H9 (cell line): ENCODE measurements at regions not wholly inside any gene's neighbourhood (a gene's known extent, or its start where the extent isn't known, plus 50 kb on each side); places are given as distances from the start of the nearest gene placed in this dataset.

Source experiments
- DNase-seq: peaks from one replicate; pipeline ENCODE4 v3.0.0-alpha.2; 2017
- H2AFZ ChIP-seq: one replicate; pipeline ENCODE4 v1.6.1; 2013; ENCODE audit warnings: mild to moderate bottlenecking, low read length, control low read depth, moderate library complexity
- H2AK5ac ChIP-seq: 2 replicates; pipeline ENCODE4 v1.6.1; 2013; ENCODE audit warnings: low read length, control low read depth, mixed read lengths; ENCODE audit not compliant: insufficient read length
- H2BK120ac ChIP-seq: one replicate; pipeline ENCODE4 v1.6.1; 2013; ENCODE audit warnings: low read depth, mild to moderate bottlenecking, low read length, control low read depth, inconsistent platforms; ENCODE audit not compliant: poor library complexity, severe bottlenecking
- H2BK12ac ChIP-seq: 2 replicates; pipeline ENCODE4 v1.6.1; 2013; ENCODE audit warnings: low read length, control low read depth, mixed read lengths, low read depth; ENCODE audit not compliant: insufficient read length
- H2BK15ac ChIP-seq: 2 replicates; pipeline ENCODE4 v1.6.1; 2013; ENCODE audit warnings: low read depth, low read length, control low read depth
- H2BK20ac ChIP-seq: one replicate; pipeline ENCODE4 v1.6.1; 2013; ENCODE audit warnings: low read depth, mild to moderate bottlenecking, low read length, control low read depth, inconsistent platforms; ENCODE audit not compliant: poor library complexity, severe bottlenecking
- H2BK5ac ChIP-seq: 2 replicates; pipeline ENCODE4 v1.6.1; 2013; ENCODE audit warnings: low read length, control low read depth, mixed read lengths; ENCODE audit not compliant: insufficient read length
- H3K14ac ChIP-seq: 2 replicates; pipeline ENCODE4 v1.6.1; 2013; ENCODE audit warnings: low read length, control low read depth; ENCODE audit not compliant: insufficient read depth
- H3K18ac ChIP-seq: 2 replicates; pipeline ENCODE4 v1.6.1; 2013; ENCODE audit warnings: low read depth, mild to moderate bottlenecking, mixed read lengths, low read length, control low read depth; ENCODE audit not compliant: insufficient read length
- H3K23ac ChIP-seq: 2 replicates; pipeline ENCODE4 v1.6.1; 2013; ENCODE audit warnings: low read length, control low read depth, mixed read lengths, low read depth; ENCODE audit not compliant: insufficient read length
- H3K23me2 ChIP-seq: 2 replicates; pipeline ENCODE4 v1.6.1; 2013; ENCODE audit warnings: low read depth, mild to moderate bottlenecking, mixed read lengths, low read length, control low read depth; ENCODE audit not compliant: insufficient read length, poor library complexity, severe bottlenecking
- H3K27ac ChIP-seq: 2 replicates; pipeline ENCODE4 v1.5.1; 2013; ENCODE audit warnings: low read length, control low read depth, mixed read lengths, low read depth; ENCODE audit not compliant: insufficient read length
- H3K27me3 ChIP-seq: 2 replicates; pipeline ENCODE4 v1.6.1; 2013; ENCODE audit warnings: low read length, control low read depth, inconsistent platforms; ENCODE audit not compliant: insufficient read depth
- H3K4ac ChIP-seq: 2 replicates; pipeline ENCODE4 v1.6.1; 2013; ENCODE audit warnings: low read depth, mild to moderate bottlenecking, control low read depth, inconsistent platforms, low read length, moderate library complexity
- H3K4me1 ChIP-seq: 2 replicates; pipeline ENCODE4 v1.6.1; 2013; ENCODE audit warnings: low read length, control low read depth, inconsistent platforms; ENCODE audit not compliant: insufficient read depth
- H3K4me2 ChIP-seq: 2 replicates; pipeline ENCODE4 v1.6.1; 2013; ENCODE audit warnings: low read length, control low read depth, mixed read lengths; ENCODE audit not compliant: insufficient read length, insufficient read depth
- H3K56ac ChIP-seq: 2 replicates; pipeline ENCODE4 v1.6.1; 2013; ENCODE audit warnings: low read depth, mild to moderate bottlenecking, mixed read lengths, low read length, control low read depth; ENCODE audit not compliant: insufficient read length
- H3K79me1 ChIP-seq: 2 replicates; pipeline ENCODE4 v1.6.1; 2013; ENCODE audit warnings: low read depth, mild to moderate bottlenecking, moderate library complexity, low read length, control low read depth, inconsistent platforms; ENCODE audit not compliant: insufficient read depth, poor library complexity, severe bottlenecking
- H3K79me2 ChIP-seq: 2 replicates; pipeline ENCODE4 v1.6.1; 2013; ENCODE audit warnings: low read length, control low read depth, inconsistent platforms; ENCODE audit not compliant: insufficient read depth
- H3K9ac ChIP-seq: 2 replicates; pipeline ENCODE4 v1.6.1; 2013; ENCODE audit warnings: low read length, control low read depth, mixed read lengths; ENCODE audit not compliant: insufficient read length; ENCODE audit errors: extremely low read depth
- H3K9me3 ChIP-seq: one replicate; pipeline ENCODE4 v1.6.1; 2013; ENCODE audit warnings: low read depth, low read length, inconsistent platforms; ENCODE audit not compliant: control insufficient read depth
- H3T11ph ChIP-seq: one replicate; pipeline ENCODE4 v1.6.1; 2013; ENCODE audit warnings: mild to moderate bottlenecking, low read length, control low read depth, inconsistent platforms
- H4K20me1 ChIP-seq: one replicate; pipeline ENCODE4 v1.6.1; 2013; ENCODE audit not compliant: control insufficient read depth, insufficient read length, insufficient read depth
- H4K5ac ChIP-seq: 2 replicates; pipeline ENCODE4 v1.6.1; 2013; ENCODE audit warnings: low read depth, mild to moderate bottlenecking, mixed read lengths, low read length, control low read depth; ENCODE audit not compliant: insufficient read length
- H4K8ac ChIP-seq: replicated peaks from 2 replicates; pipeline ENCODE4 v1.6.1; 2013; ENCODE audit warnings: low read length, control low read depth, mixed read lengths, low read depth; ENCODE audit not compliant: insufficient read length
- H4K91ac ChIP-seq: 2 replicates; pipeline ENCODE4 v1.6.1; 2013; ENCODE audit warnings: low read depth, mild to moderate bottlenecking, moderate library complexity, mixed read lengths, low read length, control low read depth; ENCODE audit not compliant: insufficient read length
- H3K27ac Mint-ChIP-seq, 3 experiments: 2 replicates in 2 of 3; 3 replicates in 1 of 3; pipeline ENCODE4 v1.8.0; 2020 to 2021; ENCODE audit warnings: mixed read lengths in 3 of 3, mild to moderate bottlenecking in 1 of 3, moderate library complexity in 1 of 3
- H3K27me3 Mint-ChIP-seq: 2 replicates; pipeline ENCODE4 v1.8.0; 2021; ENCODE audit warnings: low read depth, mild to moderate bottlenecking, moderate library complexity, mixed read lengths
- H3K36me3 Mint-ChIP-seq, 3 experiments: 2 replicates in 2 of 3; 3 replicates in 1 of 3; pipeline ENCODE4 v1.8.0; 2020 to 2021; ENCODE audit warnings: low read depth in 3 of 3, mixed read lengths in 3 of 3; ENCODE audit not compliant: insufficient read depth in 1 of 3
- H3K4me1 Mint-ChIP-seq, 2 experiments: 2 replicates each; pipeline ENCODE4 v1.8.0; 2020; ENCODE audit warnings: mixed read lengths in 2 of 2
- H3K4me3 Mint-ChIP-seq, 2 experiments: 2 replicates in 1 of 2; 3 replicates in 1 of 2; pipeline ENCODE4 v1.8.0; 2020 to 2021; ENCODE audit warnings: mild to moderate bottlenecking in 2 of 2, mixed read lengths in 2 of 2, moderate library complexity in 1 of 2
- H3K9me3 Mint-ChIP-seq, 2 experiments: 2 replicates in 1 of 2; 3 replicates in 1 of 2; pipeline ENCODE4 v1.8.0; 2020; ENCODE audit warnings: mild to moderate bottlenecking in 2 of 2, mixed read lengths in 2 of 2, moderate library complexity in 1 of 2
- CTCF ChIP-seq: fragments of 200-600 bp; sonication (generic); conservative IDR thresholded peaks from 3 replicates; pipeline ENCODE4 v1.8.0; 2021; ENCODE audit warnings: antibody characterized with exemption, mild to moderate bottlenecking
- WGBS: extraction: QIAGEN DNeasy Blood & Tissue Kit; methylation state at CpG from one replicate; pipeline ENCODE4 v1.1.7; 2013; ENCODE audit warnings: missing lambda C conversion rate, low lambda C conversion rate, mixed read lengths; ENCODE audit not compliant: insufficient read length; ENCODE audit errors: extremely low coverage; 5-methylcytosine and 5-hydroxymethylcytosine counted together

- DNase-seq, result no peak
- H4K5ac ChIP-seq, result no peak overlapping the region
- H3K23me2 ChIP-seq, result no peaks in the 10 kb centered on the region
- H2BK15ac ChIP-seq, result no peak overlapping the region
- no peak overlapping the region for H3K56ac ChIP-seq
- no peak overlapping the region for H3K4ac ChIP-seq
- no peaks in the 10 kb centered on the region for H3K79me1 ChIP-seq
- H3K27ac ChIP-seq, result no peak overlapping the region
- no peaks in the 10 kb centered on the region for H4K20me1 ChIP-seq
- no peak overlapping the region for H3K23ac ChIP-seq
- no peaks in the 10 kb centered on the region for H3K27me3 ChIP-seq
- no peak overlapping the region for H3K14ac ChIP-seq
- no peak overlapping the region for H4K8ac ChIP-seq
- no peak overlapping the region for H2BK5ac ChIP-seq
- H3K18ac ChIP-seq, result no peak overlapping the region
- Mint-ChIP-seq H3K27me3 (no peaks in the 10 kb centered on the region), H3K36me3 (no peaks in the 10 kb centered on the region), H3K4me3 (no peak overlapping the region), H3K9me3 (no peaks in the 10 kb centered on the region), H3K27ac (no peak overlapping the region), H3K4me1 (peaks cover 4 to 6% of the 10 kb centered on the region in 2 experiments; a peak in 3 of 4 replicates)
- H3K4me1 ChIP-seq, result no peaks in the 10 kb centered on the region
- 0 out of 2 replicates have a peak, but pooled peaks cover 1% of the 10 kb centered on the region for H3K79me2 ChIP-seq
- no peak overlapping the region for H2AFZ ChIP-seq
- no peak overlapping the region for H2BK120ac ChIP-seq
- H3K9ac ChIP-seq, result no peak overlapping the region
- H2BK12ac ChIP-seq, result no peak overlapping the region
- TF ChIP-seq CTCF, result no peak
- WGBS, result no CpG with 5 or more reads among the region's 5 CpGs
- H2AK5ac ChIP-seq, result no peak overlapping the region
- H2BK20ac ChIP-seq, result no peak overlapping the region
- H3K9me3 ChIP-seq, result no peaks in the 10 kb centered on the region
- no peak overlapping the region for H4K91ac ChIP-seq
- no peak overlapping the region for H3K4me2 ChIP-seq
- no peak overlapping the region for H3T11ph ChIP-seq
These were observed 209.9 kb upstream of the HMGA2 start for GRCh38 chr12:65614259-65614889.
